Activated CD8-positive, alpha-beta T cell treated with anti-CD3 and anti-CD28 coated beads for 36 hours (primary cell): ENCODE measurements at regions not wholly inside any gene's neighbourhood (a gene's known extent, or its start where the extent isn't known, plus 50 kb on each side); places are given as distances from the start of the nearest gene placed in this dataset.

Experiments
- ATAC-seq: fragments of 200-7000 bp; cut with Tn5 transposase; one replicate; pipeline ENCODE4 v1.10.0; 2021; ENCODE audit warnings: mild to moderate bottlenecking, moderate library complexity
- CTCF ChIA-PET: fragments of 350-600 bp; sonication (Branson Sonifier 250); formaldehyde crosslinking; loops from one replicate; lab custom pipeline; 2021; ENCODE audit warnings: antibody characterized with exemption; lab: Charles Lee
- POLR2A ChIA-PET: fragments of 350-600 bp; sonication (Branson Sonifier 250); formaldehyde crosslinking; loops from one replicate; lab custom pipeline; 2021; ENCODE audit warnings: antibody characterized with exemption; lab: Charles Lee
- DNase-seq: peaks from one replicate; pipeline ENCODE4 v3.0.0-alpha.2; 2020
- H3K27ac Mint-ChIP-seq: one replicate; pipeline ENCODE4 v1.8.0; 2021; ENCODE audit warnings: mild to moderate bottlenecking, mixed read lengths
- H3K27me3 Mint-ChIP-seq: one replicate; pipeline ENCODE4 v1.8.0; 2021; ENCODE audit warnings: mixed read lengths
- H3K36me3 Mint-ChIP-seq: one replicate; pipeline ENCODE4 v1.8.0; 2021; ENCODE audit warnings: low read depth, mixed read lengths
- H3K4me1 Mint-ChIP-seq: one replicate; pipeline ENCODE4 v1.8.0; 2021; ENCODE audit warnings: low read depth, mixed read lengths
- H3K4me3 Mint-ChIP-seq: one replicate; pipeline ENCODE4 v1.8.0; 2021; ENCODE audit warnings: mild to moderate bottlenecking, moderate library complexity, mixed read lengths
- H3K9me3 Mint-ChIP-seq: one replicate; pipeline ENCODE4 v1.8.0; 2021; ENCODE audit warnings: mixed read lengths
- CTCF ChIP-seq: fragments of 200-600 bp; IDR thresholded peaks from one replicate; pipeline ENCODE4 v1.8.0; 2022; ENCODE audit warnings: antibody characterized with exemption, mild to moderate bottlenecking
- intact Hi-C: fragments of 100-400 bp; cut with micrococcal nuclease; formaldehyde crosslinking; loops from one replicate; pipeline ENCODE4 v1.10.0; 2022

GRCh38 chr7:98795741-98796493, 73.9 kb downstream of the TMEM130 start:
- DNase-seq: no peak
- ChIA-PET POLR2A (no interaction called here), CTCF (no interaction called here)
- H3K27ac Mint-ChIP-seq: no peak overlapping the region
- no peak for TF ChIP-seq CTCF
- H3K27me3 Mint-ChIP-seq: peaks cover 2% of the 10 kb centered on the region
- no peak overlapping the region for H3K4me3 Mint-ChIP-seq
- H3K36me3 Mint-ChIP-seq: no peaks in the 10 kb centered on the region
- no peak for ATAC-seq
- peaks cover 2% of the 10 kb centered on the region for H3K4me1 Mint-ChIP-seq
- intact Hi-C loops: no loop called here
- H3K9me3 Mint-ChIP-seq: peaks cover 3% of the 10 kb centered on the region
